Upper lobe of right lung (tissue), 1 donor: ENCODE measurements at regions not wholly inside any gene's neighbourhood (a gene's known extent, or its start where the extent isn't known, plus 50 kb on each side); places are given as distances from the start of the nearest gene placed in this dataset.

Source experiments
- ATAC-seq: fragments of 200-7000 bp; cut with Tn5 transposase; one replicate; pipeline ENCODE4 v1.9.1; 2020; ENCODE audit warnings: mild to moderate bottlenecking, moderate library complexity
- DNase-seq: peaks from one replicate; pipeline ENCODE4 v3.0.0-alpha.2; 2020
- H3K27ac ChIP-seq: fragments of 200-600 bp; one replicate; pipeline ENCODE4 v1.8.0; 2022
- H3K27me3 ChIP-seq: fragments of 200-600 bp; one replicate; pipeline ENCODE4 v1.8.0; 2022; ENCODE audit warnings: mild to moderate bottlenecking
- H3K36me3 ChIP-seq: fragments of 200-600 bp; one replicate; pipeline ENCODE4 v1.8.0; 2022
- H3K4me1 ChIP-seq: fragments of 200-600 bp; one replicate; pipeline ENCODE4 v1.8.0; 2022
- H3K4me3 ChIP-seq: fragments of 200-600 bp; one replicate; pipeline ENCODE4 v1.8.0; 2022; ENCODE audit warnings: mild to moderate bottlenecking
- H3K9me3 ChIP-seq: fragments of 200-600 bp; one replicate; pipeline ENCODE4 v1.8.0; 2022
- CTCF ChIP-seq: fragments of 200-600 bp; IDR thresholded peaks from one replicate; pipeline ENCODE4 v1.8.0; 2022; ENCODE audit warnings: antibody characterized with exemption
- intact Hi-C: fragments of 100-400 bp; cut with DNase I; formaldehyde crosslinking; loops from one replicate; pipeline ENCODE4 v1.11.0; 2022
- donor health status: DM: no; HTN: yes; CAD: no; lungs with severe emphysema.

- Histone ChIP-seq H3K4me3 (no peak overlapping the region), H3K9me3 (no peaks in the 10 kb centered on the region), H3K4me1 (no peaks in the 10 kb centered on the region), H3K27me3 (no peaks in the 10 kb centered on the region), H3K36me3 (no peaks in the 10 kb centered on the region), H3K27ac (no peak overlapping the region)
- DNase-seq (no peak), ATAC-seq (no peak)
- TF ChIP-seq CTCF, result no peak
- intact Hi-C loops, result no loop called here
Measured at GRCh38 chr4:133324491-133324890, 175.4 kb downstream of the PCDH10 start.

- Histone ChIP-seq H3K9me3 (no peaks in the 10 kb centered on the region), H3K4me1 (no peaks in the 10 kb centered on the region), H3K27me3 (no peaks in the 10 kb centered on the region), H3K36me3 (no peaks in the 10 kb centered on the region), H3K4me3 (no peak overlapping the region), H3K27ac (no peak overlapping the region)
- intact Hi-C loops, result no loop called here
- TF ChIP-seq CTCF, result no peak
- DNase-seq (no peak), ATAC-seq (no peak)
Measured at GRCh38 chr4:133323670-133324069, 174.6 kb downstream of the PCDH10 start.

GRCh38 chr4:133320576-133321170, 171.6 kb downstream of the PCDH10 start:
- H3K27ac ChIP-seq, result no peak overlapping the region
- no peaks in the 10 kb centered on the region for H3K27me3 ChIP-seq
- ATAC-seq, result peak; percentile 46
- TF ChIP-seq CTCF, result peak; percentile 47
- H3K36me3 ChIP-seq, result no peaks in the 10 kb centered on the region
- no peak overlapping the region for H3K4me3 ChIP-seq
- no peak for DNase-seq
- intact Hi-C loops, result no loop called here
- no peaks in the 10 kb centered on the region for H3K4me1 ChIP-seq
- H3K9me3 ChIP-seq, result no peaks in the 10 kb centered on the region

- H3K27me3 ChIP-seq, result no peaks in the 10 kb centered on the region
- no peak for DNase-seq
- TF ChIP-seq CTCF, result no peak
- no peaks in the 10 kb centered on the region for H3K9me3 ChIP-seq
- no peak overlapping the region for H3K27ac ChIP-seq
- no peak overlapping the region for H3K4me3 ChIP-seq
- no peaks in the 10 kb centered on the region for H3K36me3 ChIP-seq
- ATAC-seq, result no peak
- no peaks in the 10 kb centered on the region for H3K4me1 ChIP-seq
- intact Hi-C loops, result no loop called here
Measured at GRCh38 chr4:133316909-133317308, 167.8 kb downstream of the PCDH10 start.

GRCh38 chr4:133314991-133315390, 165.9 kb downstream of the PCDH10 start:
- H3K4me3 ChIP-seq, result no peak overlapping the region
- no peaks in the 10 kb centered on the region for H3K4me1 ChIP-seq
- no peaks in the 10 kb centered on the region for H3K36me3 ChIP-seq
- no peaks in the 10 kb centered on the region for H3K9me3 ChIP-seq
- H3K27ac ChIP-seq, result no peak overlapping the region
- ATAC-seq, result no peak
- no peak for DNase-seq
- TF ChIP-seq CTCF, result no peak
- H3K27me3 ChIP-seq, result no peaks in the 10 kb centered on the region
- intact Hi-C loops, result no loop called here

- Histone ChIP-seq H3K27ac (no peak overlapping the region), H3K36me3 (no peaks in the 10 kb centered on the region), H3K27me3 (no peaks in the 10 kb centered on the region), H3K9me3 (no peaks in the 10 kb centered on the region), H3K4me1 (no peaks in the 10 kb centered on the region), H3K4me3 (no peak overlapping the region)
- DNase-seq (no peak), ATAC-seq (no peak)
- intact Hi-C loops, result no loop called here
- no peak for TF ChIP-seq CTCF
Measured at GRCh38 chr4:133287396-133287795, 138.3 kb downstream of the PCDH10 start.
